HG03103 (cell line): ENCODE measurements at regions not wholly inside any gene's neighbourhood (a gene's known extent, or its start where the extent isn't known, plus 50 kb on each side); places are given as distances from the start of the nearest gene placed in this dataset.
A peak's percentile ranks its signal among the peaks of the same experiment; 100 is the strongest.

Source experiments
- ATAC-seq: cut with Tn5 transposase; IDR thresholded peaks from one replicate; pipeline ENCODE4 v1.9.1; 2021; ENCODE audit warnings: low read depth; ENCODE audit not compliant: unreplicated experiment

DNA sequence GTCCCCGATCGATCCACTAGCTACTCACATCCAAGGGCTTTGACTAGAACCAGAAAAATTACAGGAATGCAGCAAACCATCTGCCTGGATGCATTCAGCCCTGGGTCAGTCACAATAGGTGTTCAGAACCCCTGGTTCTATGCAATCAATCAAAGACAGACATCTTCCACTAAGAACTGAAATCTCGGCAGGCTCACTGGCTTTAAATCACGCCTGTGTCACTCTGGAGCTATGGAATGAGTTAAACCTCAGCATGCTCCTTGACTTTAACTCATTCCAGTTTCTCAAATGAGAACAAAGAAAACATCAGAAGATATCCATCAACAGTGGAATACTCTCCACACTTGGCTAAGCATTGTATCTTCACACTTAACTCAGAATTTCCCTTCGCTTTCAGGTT, 68.1 kb upstream of the SPTBN1 start:
- no peak for ATAC-seq

DNA sequence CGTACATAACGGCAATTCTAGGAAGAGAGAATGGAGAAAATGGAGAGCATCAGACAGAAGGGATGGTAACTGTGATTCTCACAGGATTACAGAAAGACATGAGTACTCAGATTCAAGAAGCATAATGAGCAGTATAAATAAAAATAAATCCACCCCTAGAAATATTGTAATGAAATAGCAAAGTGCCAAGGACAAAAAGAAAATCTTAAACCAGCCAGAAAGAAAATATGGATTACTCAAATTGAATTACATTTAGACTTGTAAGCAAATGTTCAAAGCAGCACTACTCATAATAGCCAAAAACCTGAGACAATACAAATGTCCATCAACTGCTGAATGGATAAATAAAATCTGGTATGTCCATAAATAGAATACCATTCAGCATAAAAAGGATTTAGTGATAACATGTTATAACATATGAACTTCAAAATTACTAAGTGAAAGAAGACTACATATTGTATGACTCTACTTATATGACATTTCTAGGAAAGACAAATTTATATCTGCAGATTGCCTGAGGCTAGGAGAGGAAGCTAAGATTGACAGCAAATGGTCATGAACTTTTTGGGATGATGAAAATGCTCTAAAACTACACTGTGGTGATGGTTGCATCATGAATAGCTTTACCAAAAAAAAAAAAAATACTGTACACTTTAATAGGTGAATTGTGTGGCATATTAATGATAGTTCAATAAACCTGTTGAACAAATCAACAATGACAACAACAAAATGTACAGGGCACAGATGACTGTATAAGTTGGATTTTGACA, 63.4 kb upstream of the SPTBN1 start:
- ATAC-seq, result no peak

- ATAC-seq, result peak; percentile 81
Measured at GRCh38 chr2:54394392-54394791, 61.7 kb upstream of the SPTBN1 start.

GRCh38 chr2:54396107-54396506, 60.0 kb upstream of the SPTBN1 start:
- ATAC-seq, result no peak

DNA sequence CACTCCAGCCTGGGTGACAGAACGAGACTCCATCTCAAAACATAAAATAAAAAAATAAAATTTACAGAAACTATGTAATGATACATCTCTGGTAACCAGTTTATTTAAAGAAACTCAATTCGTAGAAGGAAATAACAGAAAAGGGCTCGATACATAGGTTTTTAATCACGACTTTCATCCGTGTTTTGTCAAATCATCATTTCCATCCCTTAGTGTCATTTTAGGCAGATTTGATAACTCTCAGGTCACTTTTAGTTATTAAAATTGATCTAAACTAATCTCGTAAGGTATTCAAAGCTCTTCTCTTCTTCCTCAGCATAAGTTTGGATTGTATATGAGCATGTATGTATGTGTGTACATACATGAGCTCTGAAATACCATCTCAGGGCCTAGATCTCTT, 59.3 kb upstream of the SPTBN1 start:
- no peak for ATAC-seq

DNA sequence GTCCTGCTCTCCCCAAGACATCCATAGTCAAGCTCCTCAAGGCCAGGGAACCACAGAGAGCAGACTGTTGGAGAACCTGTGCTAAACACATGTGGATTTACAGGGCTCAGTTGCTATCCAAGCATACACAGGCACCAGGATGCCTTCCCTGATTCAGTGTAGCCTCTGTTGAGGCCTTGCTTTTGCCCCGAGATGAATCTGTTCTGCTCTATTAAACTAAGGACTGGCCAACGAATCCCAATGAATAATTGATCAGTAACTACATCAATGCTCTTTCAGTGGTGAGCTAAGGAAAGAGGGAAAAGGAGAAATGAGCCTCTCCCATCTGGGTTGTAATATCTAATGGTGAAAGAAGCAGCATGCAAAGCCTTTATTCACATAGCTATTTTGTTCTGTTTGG, 58.7 kb upstream of the SPTBN1 start:
- ATAC-seq, result no peak

- ATAC-seq, result no peak
Measured at GRCh38 chr2:54401554-54401953, 54.6 kb upstream of the SPTBN1 start.

- no peak for ATAC-seq
Measured at GRCh38 chr2:54402350-54402749, 53.8 kb upstream of the SPTBN1 start.

DNA sequence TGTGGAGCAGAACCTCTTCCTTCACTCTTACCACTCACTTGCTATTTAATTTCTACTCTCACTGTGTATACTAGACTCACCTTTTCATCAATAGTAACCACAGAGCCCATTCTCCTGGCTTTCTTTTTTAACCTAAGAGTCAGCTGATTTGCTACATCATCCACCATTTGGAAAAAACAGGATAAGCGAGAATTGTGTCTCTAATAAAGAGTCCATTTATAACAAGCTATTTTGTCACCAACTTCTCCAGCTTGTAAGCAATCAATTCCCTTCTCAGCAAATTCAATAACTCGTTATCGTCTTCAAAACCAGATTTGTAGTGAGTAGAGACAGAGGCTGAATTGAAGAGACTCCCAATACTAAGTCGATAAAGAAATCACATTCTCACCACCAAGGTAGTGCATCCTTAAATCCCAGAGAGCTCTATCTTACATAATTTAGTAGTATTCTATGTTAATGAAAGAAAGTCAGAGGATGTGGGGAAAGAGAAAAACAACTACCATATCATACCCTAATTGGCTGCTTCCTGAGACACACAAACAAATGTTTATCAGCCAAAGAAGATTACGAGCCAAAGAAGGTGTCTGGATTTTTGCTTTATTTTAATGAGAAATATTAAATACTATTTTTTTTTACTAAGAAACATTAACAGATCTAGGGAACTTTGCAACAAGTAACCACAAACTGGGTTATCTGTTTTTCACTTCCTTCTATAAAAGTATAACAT, 52.5 kb upstream of the SPTBN1 start:
- no peak for ATAC-seq

DNA sequence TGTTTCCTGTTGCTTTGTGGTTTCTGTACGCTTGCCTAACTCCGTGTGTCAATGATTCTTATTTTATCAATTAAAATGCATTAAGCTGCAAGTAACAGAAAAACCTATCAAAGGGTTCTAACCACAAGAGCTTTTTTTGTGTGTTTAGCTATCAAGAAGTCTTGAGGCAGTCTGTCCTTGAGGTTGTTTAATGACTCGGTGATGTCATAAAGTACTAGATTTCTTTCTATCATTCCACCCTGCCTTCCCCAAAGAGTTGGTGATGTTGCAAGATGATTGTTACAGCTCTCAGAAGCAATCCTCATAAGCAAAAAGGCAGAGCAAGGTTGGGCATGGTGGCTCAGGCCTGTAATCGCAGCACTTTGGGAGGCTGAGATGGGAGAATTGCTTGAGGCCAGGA, 51.9 kb upstream of the SPTBN1 start:
- no peak for ATAC-seq

- no peak for ATAC-seq
Measured at GRCh38 chr2:54406031-54406430, 50.1 kb upstream of the SPTBN1 start.
